Liver (tissue), 3 donors: ENCODE measurements at regions not wholly inside any gene's neighbourhood (a gene's known extent, or its start where the extent isn't known, plus 50 kb on each side); places are given as distances from the start of the nearest gene placed in this dataset.

Source experiments
- CTCF ChIP-seq: fragments of 150-350 bp; IDR thresholded peaks from 2 replicates; pipeline ENCODE4 v1.5.1; 2017; ENCODE audit warnings: improper control_type of control experiment, low read depth, low read length; ENCODE audit not compliant: missing input control
- FOXA1 ChIP-seq: IDR thresholded peaks from 2 replicates; pipeline ENCODE4 v1.6.1; 2016; ENCODE audit warnings: antibody characterized with exemption
- GABPA ChIP-seq, 2 donors: IDR thresholded peaks in 1 of 2; conservative IDR thresholded peaks in 1 of 2; 2 replicates each; pipeline ENCODE4 v1.6.1; 2016; ENCODE audit warnings: antibody characterized with exemption in 2 of 2, mild to moderate bottlenecking in 1 of 2, moderate library complexity in 1 of 2
- MAX ChIP-seq: IDR thresholded peaks from 2 replicates; pipeline ENCODE4 v1.6.1; 2016; ENCODE audit warnings: antibody characterized with exemption
- RAD21 ChIP-seq, 2 donors: IDR thresholded peaks; 2 replicates each; pipeline ENCODE4 v1.6.1; 2016; ENCODE audit warnings: antibody characterized with exemption in 2 of 2, mild to moderate bottlenecking in 2 of 2
- REST ChIP-seq: IDR thresholded peaks from 2 replicates; pipeline ENCODE4 v1.6.1; 2016; ENCODE audit warnings: antibody characterized with exemption, mild to moderate bottlenecking
- YY1 ChIP-seq: IDR thresholded peaks from 2 replicates; pipeline ENCODE4 v1.6.1; 2016; ENCODE audit warnings: antibody characterized with exemption, mild to moderate bottlenecking
- donor health status: healthy.
- donor health status: healthy.

- no peak for TF ChIP-seq CTCF
- no peak for TF ChIP-seq REST
- no peak for TF ChIP-seq GABPA (IDR thresholded peaks at IDR 0.05 in 1 of 2, conservative IDR thresholded peaks at IDR 0.05 in 1 of 2)
- no peak for TF ChIP-seq RAD21 (IDR thresholded peaks at IDR 0.05)
- no peak for TF ChIP-seq YY1
- TF ChIP-seq MAX, result no peak
- TF ChIP-seq FOXA1, result no peak
These were observed 74.0 kb upstream of the KLF3 start for GRCh38 chr4:38590046-38590445.
